HUES64 (cell line): ENCODE measurements at regions not wholly inside any gene's neighbourhood (a gene's known extent, or its start where the extent isn't known, plus 50 kb on each side); places are given as distances from the start of the nearest gene placed in this dataset.
"Not testable (repeated sequence)": the region's sequence is repeated elsewhere in the genome, so short reads cannot be mapped to it uniquely, and the experiment has no call there.

Experiments used
- H3K27ac ChIP-seq: 2 replicates; pipeline ENCODE4 v1.7.0; 2013; ENCODE audit warnings: low read depth, low read length, inconsistent platforms
- H3K27me3 ChIP-seq: 2 replicates; pipeline ENCODE4 v1.6.1; 2013; ENCODE audit warnings: mild to moderate bottlenecking, low read length; ENCODE audit not compliant: insufficient read depth
- H3K36me3 ChIP-seq: 2 replicates; pipeline ENCODE4 v1.6.1; 2013; ENCODE audit warnings: mild to moderate bottlenecking, low read length; ENCODE audit not compliant: insufficient read depth
- H3K4me1 ChIP-seq: 2 replicates; pipeline ENCODE4 v1.6.1; 2013; ENCODE audit warnings: mild to moderate bottlenecking, low read length, moderate library complexity; ENCODE audit not compliant: insufficient read depth
- H3K4me3 ChIP-seq: 2 replicates; pipeline ENCODE4 v1.5.1; 2013; ENCODE audit warnings: mild to moderate bottlenecking, low read length, moderate library complexity
- H3K9ac ChIP-seq: 2 replicates; pipeline ENCODE4 v1.6.1; 2013; ENCODE audit warnings: mild to moderate bottlenecking, low read depth, low read length
- H3K9me3 ChIP-seq: 2 replicates; pipeline ENCODE4 v1.6.1; 2013; ENCODE audit warnings: low read depth, low read length; ENCODE audit not compliant: insufficient read depth
- WGBS: fragments of 150-250, 120-280 bp; methylation state at CpG from one replicate; pipeline ENCODE4 v1.1.7; 2013; ENCODE audit warnings: missing lambda C conversion rate; 5-methylcytosine and 5-hydroxymethylcytosine counted together

DNA sequence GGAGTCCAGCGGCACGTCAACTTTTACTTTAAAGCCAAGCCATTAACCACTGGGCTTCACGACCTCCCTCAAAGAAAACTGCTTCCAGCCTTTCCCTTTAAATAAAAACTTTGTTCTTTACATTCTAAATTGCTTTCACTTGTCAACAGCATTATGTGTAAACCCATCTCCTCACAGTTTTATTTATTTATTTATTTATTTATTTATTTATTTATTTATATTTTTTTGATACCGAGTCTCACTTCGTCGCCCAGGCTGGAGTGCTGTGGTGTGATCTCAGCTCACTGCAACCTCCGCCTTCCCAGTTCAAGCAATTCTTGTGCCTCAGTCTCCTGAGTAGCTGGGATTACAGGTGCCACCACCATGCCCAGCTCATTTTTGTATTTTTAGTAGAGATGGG is 165.7 kb downstream of the NUFIP1 start:
- H3K27ac ChIP-seq, H3K9me3 ChIP-seq, H3K36me3 ChIP-seq, H3K27me3 ChIP-seq, H3K9ac ChIP-seq, H3K4me1 ChIP-seq, H3K4me3 ChIP-seq: not testable (repeated sequence)
- 95% methylated on average over 7 of the region's 7 CpGs for WGBS

DNA sequence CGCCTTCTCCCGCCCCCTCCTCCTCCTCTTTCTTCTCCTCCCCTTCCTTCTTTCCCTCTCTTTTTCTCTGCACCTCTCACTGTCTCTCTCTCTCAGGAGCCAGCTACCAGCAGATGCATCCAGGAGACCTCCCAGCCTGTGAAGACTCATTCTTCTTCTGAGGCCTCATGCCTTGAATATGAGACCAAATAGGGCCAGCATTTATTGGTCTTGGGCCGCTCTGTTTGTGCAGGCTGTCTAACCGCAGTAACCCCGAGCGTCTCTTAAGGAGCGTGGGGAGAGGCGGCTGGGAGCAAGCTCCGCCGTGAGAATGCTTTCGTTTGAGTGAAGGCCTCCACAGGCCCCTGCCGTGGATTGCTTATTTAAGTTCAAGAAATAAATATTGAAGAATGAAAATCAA is 167.0 kb downstream of the NUFIP1 start:
- Histone ChIP-seq H3K27ac (no peak overlapping the region), H3K27me3 (no peaks in the 10 kb centered on the region), H3K4me3 (no peak overlapping the region), H3K9ac (no peak overlapping the region), H3K4me1 (peaks cover 10% of the 10 kb centered on the region), H3K9me3 (no peaks in the 10 kb centered on the region), H3K36me3 (no peaks in the 10 kb centered on the region)
- WGBS, result 89% methylated on average over 12 of the region's 12 CpGs

DNA sequence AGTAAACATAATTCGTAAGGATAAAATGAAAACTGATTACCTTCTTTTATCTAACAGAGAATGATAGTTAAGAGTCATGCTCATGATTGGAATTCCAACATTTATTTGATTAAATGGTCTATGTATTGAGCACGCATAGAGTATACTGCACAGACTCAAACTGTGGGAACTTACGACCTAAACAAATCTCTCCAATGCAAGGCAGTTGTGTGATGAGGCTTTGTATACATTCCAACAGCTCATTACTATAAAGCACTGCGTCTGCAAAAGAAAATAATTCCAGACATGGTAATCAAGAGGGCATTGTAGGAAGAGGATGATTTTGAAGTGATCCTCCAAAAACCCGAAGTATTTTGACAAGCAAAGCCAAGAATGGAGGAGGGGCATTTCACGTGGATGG is 169.5 kb downstream of the NUFIP1 start:
- no peak overlapping the region for H3K9ac ChIP-seq
- no peaks in the 10 kb centered on the region for H3K27me3 ChIP-seq
- no peaks in the 10 kb centered on the region for H3K9me3 ChIP-seq
- 93% methylated on average over 5 of the region's 6 CpGs for WGBS
- no peak overlapping the region for H3K4me3 ChIP-seq
- no peak overlapping the region for H3K27ac ChIP-seq
- H3K4me1 ChIP-seq, result peaks cover 25% of the 10 kb centered on the region
- H3K36me3 ChIP-seq, result no peaks in the 10 kb centered on the region

DNA sequence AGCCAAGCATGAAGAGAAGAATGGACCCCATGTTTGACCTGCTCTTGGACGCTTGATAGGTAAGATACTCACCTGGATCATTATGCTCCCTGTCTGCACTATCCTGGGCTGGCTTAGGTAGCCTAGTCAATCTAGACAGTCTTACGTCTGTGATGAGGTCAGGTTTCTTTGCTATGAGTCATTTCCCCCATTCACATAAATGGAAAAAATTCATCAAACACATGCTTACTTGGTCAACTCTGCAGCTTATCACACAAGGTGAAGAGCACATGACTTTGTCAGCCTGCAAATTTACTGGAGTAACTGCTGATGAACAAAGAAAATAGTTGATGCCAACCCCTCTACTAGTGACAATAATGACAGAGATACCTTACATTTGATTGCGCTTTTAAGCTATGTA is 170.0 kb downstream of the NUFIP1 start:
- WGBS, result 97% methylated on average over 3 of the region's 3 CpGs
- Histone ChIP-seq H3K27ac (no peak overlapping the region), H3K27me3 (no peaks in the 10 kb centered on the region), H3K9ac (no peak overlapping the region), H3K36me3 (no peaks in the 10 kb centered on the region), H3K4me1 (peaks cover 25% of the 10 kb centered on the region), H3K9me3 (no peaks in the 10 kb centered on the region), H3K4me3 (no peak overlapping the region)

DNA sequence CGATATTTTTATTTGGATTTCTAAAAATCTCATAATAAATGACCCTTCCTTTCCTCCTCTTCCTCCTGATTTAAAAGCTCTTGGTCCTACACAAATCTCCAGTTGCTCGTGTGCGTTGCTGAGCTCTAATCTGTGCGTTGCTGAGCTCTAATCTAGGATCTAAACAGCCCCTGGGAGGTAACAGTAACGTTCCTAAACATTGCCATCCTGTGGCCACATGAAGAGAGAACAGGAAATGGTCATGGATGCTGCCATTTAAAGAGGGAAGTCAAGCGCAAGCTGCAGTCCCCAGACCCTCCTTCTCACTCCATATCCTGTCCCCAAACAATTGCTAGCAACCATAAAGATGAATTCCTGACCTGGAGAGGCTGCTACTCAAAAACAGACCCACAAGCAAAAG is 170.8 kb downstream of the NUFIP1 start:
- 66% methylated on average over 6 of the region's 6 CpGs for WGBS
- no peak overlapping the region for H3K4me3 ChIP-seq
- H3K9me3 ChIP-seq, result no peaks in the 10 kb centered on the region
- peaks cover 25% of the 10 kb centered on the region for H3K4me1 ChIP-seq
- H3K9ac ChIP-seq, result no peak overlapping the region
- no peaks in the 10 kb centered on the region for H3K36me3 ChIP-seq
- no peak overlapping the region for H3K27ac ChIP-seq
- H3K27me3 ChIP-seq, result no peaks in the 10 kb centered on the region

DNA sequence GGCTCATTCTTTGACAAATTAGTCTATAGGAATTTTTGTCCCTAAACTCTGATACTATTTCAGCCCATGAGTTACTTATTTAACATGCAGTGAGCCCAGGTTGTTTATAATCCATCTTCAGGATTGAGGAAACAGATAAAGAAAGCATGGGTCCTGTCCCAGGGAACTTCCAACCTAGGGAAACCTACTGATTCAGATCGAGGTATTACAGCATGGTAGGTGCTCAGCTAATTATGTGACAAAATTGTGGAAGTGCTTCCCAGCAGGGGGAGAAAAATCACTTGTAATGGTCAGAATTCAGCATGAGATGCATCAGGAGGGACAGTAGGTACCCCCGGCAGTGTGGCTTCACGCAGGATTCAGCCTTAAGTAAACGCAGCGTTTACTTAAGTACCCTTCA is 171.3 kb downstream of the NUFIP1 start:
- H3K4me1 ChIP-seq, result peaks cover 25% of the 10 kb centered on the region
- no peaks in the 10 kb centered on the region for H3K9me3 ChIP-seq
- H3K27me3 ChIP-seq, result no peaks in the 10 kb centered on the region
- no peak overlapping the region for H3K4me3 ChIP-seq
- H3K27ac ChIP-seq, result no peak overlapping the region
- 73% methylated on average over 5 of the region's 5 CpGs for WGBS
- no peaks in the 10 kb centered on the region for H3K36me3 ChIP-seq
- no peak overlapping the region for H3K9ac ChIP-seq

DNA sequence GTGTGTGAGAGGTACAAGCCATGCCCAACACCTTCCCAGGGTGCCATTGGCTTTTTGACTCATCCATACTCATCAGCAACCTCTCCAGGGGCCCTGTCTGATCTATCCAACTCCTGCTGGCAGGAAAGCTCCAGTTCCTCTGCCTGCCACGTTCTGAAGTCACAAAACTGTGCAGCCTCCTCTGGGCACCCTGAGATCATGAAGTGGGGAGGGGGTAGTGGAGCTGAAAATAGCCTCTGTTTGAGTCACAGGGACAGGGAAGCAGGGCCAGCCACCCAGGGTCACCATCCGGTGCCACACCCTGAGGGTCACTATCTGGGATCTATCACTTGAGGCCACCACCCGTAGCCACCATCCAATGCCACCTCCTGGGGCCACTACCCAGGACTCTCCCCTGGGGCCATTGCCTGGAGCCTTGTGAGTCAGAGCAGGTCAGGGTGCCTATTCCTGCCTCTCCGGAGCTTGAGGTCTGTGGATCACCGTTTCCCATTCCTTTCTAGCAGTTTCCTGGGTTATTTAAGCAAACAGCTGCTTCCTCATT is 172.1 kb downstream of the NUFIP1 start:
- WGBS, result 64% methylated on average over 5 of the region's 5 CpGs
- Histone ChIP-seq H3K36me3 (no peaks in the 10 kb centered on the region), H3K4me1 (peaks cover 25% of the 10 kb centered on the region), H3K4me3 (no peak overlapping the region), H3K9me3 (no peaks in the 10 kb centered on the region), H3K27ac (no peak overlapping the region), H3K9ac (no peak overlapping the region), H3K27me3 (no peaks in the 10 kb centered on the region)

DNA sequence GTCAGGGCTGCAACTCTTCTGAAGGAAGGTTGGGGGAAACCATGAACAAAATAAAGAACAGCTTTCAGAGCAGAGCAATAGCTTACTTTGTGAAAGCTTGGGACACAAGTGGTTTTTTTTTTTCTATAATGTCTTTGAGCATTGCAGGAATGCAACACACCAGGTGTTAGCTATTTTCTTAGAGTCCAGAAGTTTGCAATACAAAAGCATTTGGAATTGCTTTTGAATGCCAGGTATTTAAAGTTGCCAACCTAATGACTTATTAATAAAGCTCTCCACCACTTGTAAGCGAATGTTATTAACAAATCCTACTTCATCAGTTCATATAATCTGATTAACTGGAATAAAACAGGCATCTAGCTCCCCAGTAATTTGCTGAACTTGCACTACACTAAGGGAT is 172.6 kb downstream of the NUFIP1 start:
- WGBS, result 82% methylated on average over 1 of the region's 1 CpG
- H3K9me3 ChIP-seq, result no peaks in the 10 kb centered on the region
- H3K9ac ChIP-seq, result no peak overlapping the region
- H3K4me1 ChIP-seq, result peaks cover 25% of the 10 kb centered on the region
- no peaks in the 10 kb centered on the region for H3K27me3 ChIP-seq
- no peak overlapping the region for H3K27ac ChIP-seq
- no peaks in the 10 kb centered on the region for H3K36me3 ChIP-seq
- no peak overlapping the region for H3K4me3 ChIP-seq

DNA sequence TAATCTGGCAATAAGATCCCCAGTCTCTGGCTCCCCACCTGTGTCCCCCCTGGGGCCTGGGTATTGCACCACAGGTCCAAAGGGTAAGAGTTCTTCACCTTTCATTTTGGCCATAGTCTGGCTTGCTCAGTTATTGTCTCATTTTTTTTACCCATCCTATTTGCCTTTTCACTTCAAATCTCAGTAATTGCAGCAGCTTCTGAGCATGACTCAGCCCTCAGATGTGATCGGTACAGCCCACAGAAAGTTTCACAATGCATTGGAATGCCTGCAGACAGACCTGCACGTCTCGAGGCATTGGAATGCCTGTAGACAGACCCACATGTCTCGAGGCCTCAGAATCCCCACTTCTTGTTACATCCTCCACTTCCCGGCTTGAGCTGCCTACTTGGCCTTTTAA is 173.6 kb downstream of the NUFIP1 start:
- Histone ChIP-seq H3K27ac (no peak overlapping the region), H3K36me3 (no peaks in the 10 kb centered on the region), H3K9me3 (no peaks in the 10 kb centered on the region), H3K9ac (no peak overlapping the region), H3K4me3 (no peak overlapping the region), H3K4me1 (peaks cover 25% of the 10 kb centered on the region), H3K27me3 (no peaks in the 10 kb centered on the region)
- WGBS, result 66% methylated on average over 5 of the region's 5 CpGs

DNA sequence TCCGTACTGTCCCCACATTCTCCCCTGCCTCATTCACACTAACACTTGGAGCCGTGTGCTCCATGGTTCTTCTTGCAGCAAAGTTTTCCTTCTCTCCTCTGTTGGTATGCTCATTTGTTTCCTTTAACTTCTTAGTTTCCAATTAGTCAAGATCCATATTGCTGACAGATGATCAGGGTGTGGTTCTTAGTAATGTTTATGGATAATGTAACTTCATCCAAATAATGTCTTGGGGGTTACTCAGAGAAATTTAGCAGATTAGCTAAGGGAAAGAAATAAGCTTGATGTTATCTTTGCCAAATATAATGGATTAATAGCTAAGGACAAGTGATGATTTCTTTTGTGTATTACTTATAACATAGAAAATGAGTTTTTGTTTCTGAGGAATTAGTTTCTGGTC is 174.4 kb downstream of the NUFIP1 start:
- Histone ChIP-seq H3K9me3 (no peaks in the 10 kb centered on the region), H3K4me3 (no peak overlapping the region), H3K36me3 (no peaks in the 10 kb centered on the region), H3K27me3 (no peaks in the 10 kb centered on the region), H3K9ac (no peak overlapping the region), H3K4me1 (peaks cover 25% of the 10 kb centered on the region), H3K27ac (no peak overlapping the region)
- WGBS, result 92% methylated on average over 2 of the region's 2 CpGs

DNA sequence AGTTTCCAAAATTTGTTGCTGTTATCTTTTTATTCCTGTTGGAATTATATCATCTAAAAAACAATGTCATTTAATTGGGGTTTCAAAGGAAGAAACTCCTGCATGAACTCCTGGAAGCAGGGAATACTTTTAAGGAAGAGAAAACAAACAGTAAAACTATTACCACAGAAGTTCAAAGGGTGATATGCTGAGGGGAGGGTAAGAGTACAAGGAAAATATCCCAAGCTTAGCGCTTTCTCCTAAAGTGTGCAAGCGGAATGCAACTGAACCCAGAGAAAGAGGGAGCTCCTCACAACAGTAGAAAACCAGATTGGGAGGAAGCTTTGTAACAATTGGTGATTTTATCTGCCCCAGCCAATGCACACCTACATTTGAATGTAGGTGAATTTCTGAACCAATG is 175.1 kb downstream of the NUFIP1 start:
- no peak overlapping the region for H3K9ac ChIP-seq
- H3K27ac ChIP-seq, result no peak overlapping the region
- H3K27me3 ChIP-seq, result no peaks in the 10 kb centered on the region
- H3K36me3 ChIP-seq, result no peaks in the 10 kb centered on the region
- 100% methylated on average over 2 of the region's 2 CpGs for WGBS
- no peaks in the 10 kb centered on the region for H3K9me3 ChIP-seq
- peaks cover 25% of the 10 kb centered on the region for H3K4me1 ChIP-seq
- no peak overlapping the region for H3K4me3 ChIP-seq

DNA sequence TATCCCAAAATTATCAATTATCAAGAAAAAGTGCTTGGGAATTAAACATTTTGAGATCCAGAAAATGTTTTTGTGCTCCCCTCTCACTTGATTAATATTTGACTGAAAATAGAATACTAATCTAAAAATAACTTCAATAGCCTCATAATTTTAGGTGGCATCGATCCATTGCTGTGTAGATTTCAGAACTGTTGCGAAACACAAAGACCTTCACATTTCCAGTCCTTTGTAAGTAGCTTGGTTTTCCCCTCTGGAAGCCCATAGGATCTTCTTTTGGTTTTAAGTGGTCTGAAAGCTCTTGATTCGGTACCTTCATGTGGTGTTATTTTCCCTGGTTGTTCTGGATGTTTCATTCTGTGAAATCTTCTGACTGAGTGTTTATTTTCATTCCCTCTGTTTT is 176.5 kb downstream of the NUFIP1 start:
- Histone ChIP-seq H3K27ac (no peak overlapping the region), H3K4me3 (no peak overlapping the region), H3K9ac (no peak overlapping the region), H3K4me1 (peaks cover 20% of the 10 kb centered on the region), H3K9me3 (no peaks in the 10 kb centered on the region), H3K27me3 (no peaks in the 10 kb centered on the region), H3K36me3 (no peaks in the 10 kb centered on the region)
- WGBS, result 87% methylated on average over 3 of the region's 3 CpGs
